ENCODE measurements at regions not wholly inside any gene's neighbourhood (a gene's known extent, or its start where the extent isn't known, plus 50 kb on each side); places are given as distances from the start of the nearest gene placed in this dataset.
"Not testable (repeated sequence)": the region's sequence is repeated elsewhere in the genome, so short reads cannot be mapped to it uniquely, and the experiment has no call there.

DNA sequence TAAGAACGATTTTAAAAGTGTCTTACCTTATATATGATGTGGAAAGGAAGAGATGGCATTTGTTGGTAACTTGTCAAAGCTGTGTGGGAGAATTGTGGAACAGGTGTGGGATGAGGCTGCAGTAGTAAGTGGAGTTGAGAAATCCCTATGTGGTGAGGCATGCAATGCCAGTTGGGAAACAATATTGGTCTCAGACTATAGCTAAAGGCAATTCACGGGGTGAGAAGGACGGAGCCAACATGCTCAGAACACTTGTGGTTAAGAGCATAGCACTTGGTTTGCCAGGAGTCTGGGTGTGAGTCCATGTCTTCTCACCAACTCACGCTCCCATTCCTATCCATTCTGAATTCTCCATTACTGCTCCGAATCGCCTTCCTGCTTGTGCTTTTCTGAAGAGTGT lies 615.6 kb upstream of the ADAMTS9 start:
- no peak for DNase-seq

- DNase-seq = no peak
Measured at GRCh38 chr3:65291448-65292125, 603.8 kb upstream of the ADAMTS9 start.

DNA sequence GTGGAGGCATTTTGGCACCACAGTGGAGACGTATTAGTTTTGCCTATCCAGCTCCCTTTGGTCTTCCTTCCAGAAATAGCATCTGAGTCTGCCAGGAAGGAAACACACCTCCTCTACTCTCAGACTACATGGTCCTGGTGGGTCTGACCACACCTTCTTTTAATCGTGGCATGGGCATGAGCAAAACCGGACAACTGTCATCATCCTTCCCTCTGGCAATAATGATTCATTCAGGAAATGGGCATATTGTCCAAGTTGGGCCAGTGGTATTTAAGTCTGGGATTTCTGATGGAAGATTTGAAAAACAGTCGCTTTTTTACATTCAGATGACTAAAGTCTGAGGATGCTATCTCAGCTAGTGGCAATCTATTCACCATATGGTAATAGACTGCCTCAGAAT lies 601.0 kb upstream of the ADAMTS9 start:
- DNase-seq = no peak

GRCh38 chr3:65285956-65286355 lies 598.2 kb upstream of the ADAMTS9 start:
- DNase-seq = no peak

DNA sequence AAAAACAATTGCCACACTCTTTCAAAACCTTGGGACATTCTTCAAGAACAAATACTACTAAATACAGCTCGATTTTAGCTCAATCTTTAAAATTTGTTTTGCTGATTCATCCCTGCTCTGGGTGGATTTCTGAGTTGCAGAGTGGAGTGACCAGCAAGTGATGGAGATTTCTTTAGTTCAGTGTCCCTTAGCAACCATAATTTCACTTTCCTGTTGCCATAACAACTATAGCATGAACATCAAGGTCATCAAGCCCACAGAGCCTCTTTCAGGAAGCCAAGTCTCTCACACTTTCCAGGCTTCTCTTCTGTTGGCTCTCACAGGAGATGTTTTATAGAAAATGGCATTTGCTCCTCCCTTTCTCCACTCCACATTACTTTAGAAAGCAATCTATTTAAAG lies 597.2 kb upstream of the ADAMTS9 start:
- no peak for DNase-seq

DNA sequence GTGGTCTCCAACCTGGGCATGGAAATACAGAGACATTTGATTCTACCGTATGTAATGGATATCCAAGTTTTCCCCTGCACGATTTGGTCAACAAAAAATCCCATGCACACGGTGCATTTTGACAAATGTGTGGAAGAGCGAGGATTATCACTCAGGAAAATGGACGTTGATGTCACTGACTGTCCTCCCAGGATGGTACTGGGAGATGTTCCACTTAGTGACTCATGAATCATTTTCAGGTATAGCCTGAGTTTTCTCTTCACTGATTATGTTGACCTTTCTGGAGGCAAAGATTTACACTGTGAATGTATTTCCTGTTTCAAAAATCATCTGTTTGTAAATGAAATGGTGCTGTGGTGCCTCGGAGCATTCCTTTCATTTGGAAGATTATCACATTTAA lies 596.7 kb upstream of the ADAMTS9 start:
- DNase-seq = no peak

DNA sequence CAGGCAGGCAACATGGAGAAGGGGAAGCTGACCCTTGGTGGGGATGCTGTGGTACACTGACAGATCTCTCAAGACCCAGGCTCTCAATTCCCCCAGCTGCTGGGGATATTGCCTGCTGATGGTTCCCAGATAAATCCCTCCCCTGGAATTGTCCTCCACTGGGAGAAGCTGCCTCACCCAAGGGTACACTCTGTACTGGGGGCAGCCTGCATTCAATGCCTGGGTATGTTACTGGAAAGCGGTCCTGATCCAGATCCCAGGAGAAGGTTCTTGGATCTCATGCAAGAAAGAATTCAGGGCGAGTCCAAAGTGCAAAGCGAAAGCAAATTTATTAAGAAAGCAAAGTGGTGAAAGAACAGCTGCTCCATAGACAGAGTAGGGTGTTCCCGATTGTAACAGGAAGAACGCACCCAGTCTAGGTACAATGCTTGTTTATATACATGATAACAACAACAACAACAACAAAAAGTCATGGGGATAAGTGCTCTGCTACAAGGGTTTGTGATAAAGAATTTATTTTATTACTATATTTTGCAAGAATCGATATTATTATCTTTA lies 591.5 kb upstream of the ADAMTS9 start:
- DNase-seq = no peak

GRCh38 chr3:65277798-65278197 lies 590.0 kb upstream of the ADAMTS9 start:
- DNase-seq = no peak

- DNase-seq = no peak
Measured at GRCh38 chr3:65276551-65276950, 588.8 kb upstream of the ADAMTS9 start.

DNA sequence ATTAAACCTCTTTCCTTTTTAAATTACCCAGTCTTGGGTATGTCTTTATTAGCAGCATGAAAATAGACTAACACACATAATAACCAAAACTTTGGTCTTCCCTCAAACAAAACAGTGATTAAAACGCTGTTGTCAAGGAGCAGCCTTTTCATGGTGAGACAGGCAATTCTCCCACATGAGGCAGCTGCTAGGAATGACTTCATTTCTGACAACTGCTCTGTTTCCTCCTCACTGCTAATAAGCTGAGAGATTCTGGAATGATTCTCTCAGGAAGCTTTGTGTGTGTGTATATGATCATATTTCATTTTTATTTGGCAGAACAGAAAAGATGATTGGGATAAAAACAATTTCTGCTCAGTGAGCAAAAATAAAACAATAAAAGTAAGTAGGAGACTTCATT lies 580.6 kb upstream of the ADAMTS9 start:
- DNase-seq = no peak

DNA sequence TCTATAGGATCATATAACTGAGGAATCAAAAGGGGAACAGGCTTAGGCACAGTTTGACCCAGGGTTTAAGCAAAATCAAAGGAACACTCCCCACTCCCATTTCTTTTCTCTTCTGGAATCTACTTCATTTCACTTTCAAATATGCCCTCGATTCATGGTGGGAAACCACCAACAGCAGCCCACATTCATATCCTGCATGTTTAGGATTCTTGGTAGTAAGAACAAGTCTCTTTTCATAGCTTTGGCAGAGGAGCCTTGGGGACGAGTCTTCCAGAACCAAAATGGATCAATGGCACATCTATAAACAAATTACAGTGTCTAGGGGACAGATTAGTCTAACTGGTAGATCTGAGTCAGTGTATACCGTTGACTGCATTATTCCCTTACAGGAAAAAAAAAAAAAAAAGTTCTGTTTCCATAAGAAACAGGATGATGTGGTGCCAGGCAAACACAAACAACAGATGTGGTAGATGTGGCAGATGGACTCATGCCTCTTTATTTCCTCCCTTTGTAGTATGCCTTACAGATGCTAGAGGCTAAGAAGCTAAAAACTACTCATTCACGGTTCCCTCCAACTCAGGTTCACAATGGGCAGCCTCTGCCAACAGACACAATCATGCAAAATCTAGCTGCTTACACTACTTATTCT lies 578.3 kb upstream of the ADAMTS9 start:
- DNase-seq = no peak

GRCh38 chr3:65265511-65265910 lies 577.7 kb upstream of the ADAMTS9 start:
- DNase-seq = no peak

DNA sequence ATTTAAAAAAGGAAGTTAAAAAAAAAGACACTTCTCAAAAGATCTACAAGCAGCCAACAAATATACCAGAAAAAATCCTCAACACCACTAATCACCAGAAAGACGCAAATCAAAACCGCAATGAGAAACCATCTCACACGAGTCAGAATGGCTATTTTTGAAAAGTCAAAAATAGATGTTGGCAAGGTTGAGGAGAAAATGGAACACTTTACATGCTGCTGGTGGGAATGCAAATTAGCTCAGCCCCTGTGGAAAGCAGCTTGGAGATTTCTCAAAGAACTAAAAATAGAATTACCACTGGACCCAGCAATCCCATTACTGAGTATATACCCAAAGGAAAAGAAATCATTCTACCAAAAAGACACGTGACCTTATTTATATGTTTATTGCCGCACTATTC lies 574.7 kb upstream of the ADAMTS9 start:
- no peak for DNase-seq

- no peak for DNase-seq
Measured at GRCh38 chr3:65259946-65260345, 572.1 kb upstream of the ADAMTS9 start.

- DNase-seq = not testable (repeated sequence)
Measured at GRCh38 chr3:65252914-65253313, 565.1 kb upstream of the ADAMTS9 start.

DNA sequence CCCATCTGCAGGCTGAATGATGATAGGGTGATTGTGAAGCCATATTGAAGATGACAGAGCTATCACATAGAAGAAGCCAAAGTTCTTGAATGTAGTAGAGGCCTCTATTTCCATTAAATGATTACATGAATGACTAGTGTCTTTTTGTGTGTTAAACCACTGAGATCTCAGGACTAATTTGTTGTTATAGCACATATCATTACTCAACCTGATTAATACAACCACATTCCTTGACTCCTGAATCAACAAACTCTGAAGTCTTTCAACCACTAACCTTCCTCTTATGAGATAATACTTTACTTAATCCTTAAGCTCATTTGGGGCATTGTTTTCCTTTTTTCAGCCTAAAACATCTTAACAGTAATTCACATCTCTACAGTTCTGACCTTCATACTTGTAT lies 564.5 kb upstream of the ADAMTS9 start:
- no peak for DNase-seq

- DNase-seq = no peak
Measured at GRCh38 chr3:65251375-65251774, 563.6 kb upstream of the ADAMTS9 start.

- DNase-seq = no peak
Measured at GRCh38 chr3:65246561-65246960, 558.8 kb upstream of the ADAMTS9 start.

- DNase-seq = no peak
Measured at GRCh38 chr3:65245133-65246063, 557.6 kb upstream of the ADAMTS9 start.

DNA sequence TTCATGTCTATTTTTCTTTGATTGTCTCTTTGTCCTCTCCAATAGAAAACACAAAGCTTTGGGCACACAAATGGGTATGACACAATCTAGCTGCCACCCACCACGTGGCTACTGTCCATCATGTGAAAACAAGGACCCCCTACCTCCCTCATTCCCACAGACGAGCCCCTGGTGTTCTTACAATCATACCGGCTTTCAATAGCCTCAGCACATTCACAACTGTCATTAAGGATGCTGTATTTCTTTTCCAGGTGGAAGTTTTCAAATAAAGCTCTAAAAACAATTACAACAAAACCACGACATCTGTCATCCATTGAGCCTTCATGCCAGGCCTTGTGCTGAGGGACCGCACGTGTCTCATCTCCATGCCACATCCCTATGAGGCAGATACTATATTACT lies 552.6 kb upstream of the ADAMTS9 start:
- DNase-seq = no peak

- DNase-seq = no peak
Measured at GRCh38 chr3:65238652-65239051, 550.9 kb upstream of the ADAMTS9 start.

DNA sequence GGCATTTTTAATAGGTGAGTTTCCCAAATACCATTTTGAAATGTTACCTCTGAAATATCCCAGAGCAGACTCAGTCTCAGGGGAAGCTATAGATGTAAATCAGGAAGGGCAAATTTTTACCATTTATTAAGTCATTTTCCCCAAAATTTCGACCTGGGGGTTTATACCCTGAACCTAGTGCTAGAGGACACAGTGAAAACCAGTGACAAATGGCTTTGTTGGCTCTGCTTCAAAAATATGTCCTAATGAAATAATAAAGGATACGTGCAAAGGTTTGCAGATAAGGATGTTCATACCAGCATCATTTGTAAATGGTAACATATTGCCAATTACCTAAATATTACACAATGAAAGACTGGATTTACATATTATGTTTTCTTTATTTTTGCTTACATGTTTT lies 546.7 kb upstream of the ADAMTS9 start:
- DNase-seq = no peak

DNA sequence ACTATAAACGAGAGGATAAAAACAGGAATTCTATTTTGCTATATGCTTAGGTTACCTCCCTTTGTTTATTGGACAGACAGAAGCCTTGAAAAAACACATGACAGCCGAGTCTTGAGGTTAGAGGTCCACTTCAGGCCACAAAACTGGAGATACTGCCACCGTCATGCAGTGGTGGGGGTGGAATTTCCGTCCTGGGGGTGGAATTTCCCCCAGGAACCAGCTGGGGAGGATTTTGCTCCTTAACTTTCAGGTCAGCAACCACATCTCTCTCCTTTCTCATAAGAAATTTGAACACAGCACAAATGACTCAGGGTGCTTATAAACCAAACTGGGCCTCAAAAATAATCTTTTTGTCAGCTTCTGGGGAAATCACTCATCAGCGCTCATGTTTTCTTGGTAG lies 545.8 kb upstream of the ADAMTS9 start:
- no peak for DNase-seq

DNA sequence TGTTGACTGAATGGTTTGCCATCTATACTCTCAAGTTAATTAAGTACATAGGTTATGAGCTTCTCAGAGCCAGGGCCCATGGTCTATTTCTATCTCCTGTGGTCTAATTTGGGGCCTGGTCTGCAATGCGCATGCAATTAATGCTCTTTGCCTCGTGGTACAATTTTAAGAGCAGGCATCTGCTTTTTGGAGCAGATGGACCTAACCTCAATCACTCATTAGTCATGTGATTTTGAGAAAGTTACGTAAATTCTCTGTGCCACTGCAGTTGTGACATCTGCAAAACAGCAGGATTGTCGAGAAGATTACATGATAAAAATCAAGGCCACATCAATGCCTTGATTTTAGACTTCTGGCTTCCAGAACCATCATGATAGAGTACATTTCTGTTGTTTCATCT lies 543.7 kb upstream of the ADAMTS9 start:
- no peak for DNase-seq

Measured in suppressor macrophage treated with lipopolysaccharide for 1 hour (primary cell).